ENCODE measurements at regions not wholly inside any gene's neighbourhood (a gene's known extent, or its start where the extent isn't known, plus 50 kb on each side); places are given as distances from the start of the nearest gene placed in this dataset.

GRCh38 chr21:14771593-14771992, 225.5 kb upstream of the SAMSN1 start:
- ChIA-PET CTCF (interaction anchor here (1.0 to 1.5 kb wide), 2 partner anchors 9 to 208 kb away, joined by 3 to 5 read pairs; no protein-coding TSS in a partner anchor), POLR2A (no interaction called here), RAD21 (ENCODE audit: unreplicated experiment) (interaction anchor here (1.6 kb wide), 1 partner anchor 34 kb away, joined by 5 read pairs; no protein-coding TSS in a partner anchor), SMC1A (ENCODE audit: uncharacterized antibody, unreplicated experiment) (interaction anchor here (0.6 to 1.2 kb wide), 4 partner anchors 9 to 238 kb away, joined by 3 to 4 read pairs (median 4); no protein-coding TSS in a partner anchor)
- Histone ChIP-seq H3K27me3 (replicated peaks in 1 of 2; ENCODE audit: control insufficient read depth in 2 of 2, insufficient read depth in 2 of 2, low read length in 1 of 2) (no peaks in the 10 kb centered on the region), H3K9me3 (replicated peaks; ENCODE audit: control insufficient read depth, insufficient read depth, low read length) (no peaks in the 10 kb centered on the region; the same call in 2 of the 3 replicates), H3K79me2 (ENCODE audit: control insufficient read depth, insufficient read depth, low read length) (no peaks in the 10 kb centered on the region), H3K4me3 (no peak overlapping the region), H3K4me2 (ENCODE audit: control insufficient read depth, insufficient read depth) (no peak overlapping the region), H4K20me1 (ENCODE audit: control insufficient read depth, insufficient read depth) (no peaks in the 10 kb centered on the region), H3K4me1 (ENCODE audit: control insufficient read depth, insufficient read depth, low read length) (no peaks in the 10 kb centered on the region), H3K9ac (ENCODE audit: control insufficient read depth, insufficient read depth, low read length) (no peak overlapping the region), H2AFZ (ENCODE audit: control insufficient read depth, low read depth, low read length) (no peak overlapping the region; the same call in 1 of the 2 replicates), H3K36me3 (ENCODE audit: control insufficient read depth in 2 of 2, insufficient read depth in 2 of 2, low read length in 1 of 2) (no peaks in the 10 kb centered on the region), H3K27ac (ENCODE audit: control insufficient read depth, insufficient read depth) (no peak overlapping the region)
- no TSS peak for BruUV-seq (replicated peaks)
- intact Hi-C loops (cut with micrococcal nuclease; ENCODE audit: unreplicated experiment) = no loop called here
- 94% methylated on average over 2 of the region's 2 CpGs for WGBS (ENCODE audit: insufficient coverage, insufficient replicate concordance, low lambda C conversion rate, missing lambda C conversion rate)
- DNase-seq (ENCODE audit: low read depth, low spot score) = no peak
- no peak for ATAC-seq
- in situ Hi-C loops (cut with MboI) = no loop called here
- no peak for FAIRE-seq
- TF ChIP-seq E2F4 (IDR thresholded peaks at IDR 0.05; ENCODE audit: low read depth, low read length) (no peak), STAT3 (IDR thresholded peaks at IDR 0.05; ENCODE audit: low read depth, low read length) (no peak), PAX8 (IDR thresholded peaks at IDR 0.05) (no peak)

GRCh38 chr21:14768042-14768441, 221.9 kb upstream of the SAMSN1 start:
- RAD21 ChIA-PET (ENCODE audit: unreplicated experiment) = no interaction called here
- ATAC-seq (no peak), DNase-seq (ENCODE audit: low read depth, low spot score) (no peak), FAIRE-seq (no peak)
- Histone ChIP-seq H3K4me3 (no peak overlapping the region), H3K4me2 (ENCODE audit: control insufficient read depth, insufficient read depth) (no peak overlapping the region), H3K9me3 (replicated peaks; ENCODE audit: control insufficient read depth, insufficient read depth, low read length) (no peaks in the 10 kb centered on the region; the same call in 1 of the 3 replicates), H3K27me3 (replicated peaks in 1 of 2; ENCODE audit: control insufficient read depth in 2 of 2, insufficient read depth in 2 of 2, low read length in 1 of 2) (no peaks in the 10 kb centered on the region), H4K20me1 (ENCODE audit: control insufficient read depth, insufficient read depth) (no peaks in the 10 kb centered on the region), H3K27ac (ENCODE audit: control insufficient read depth, insufficient read depth) (no peak overlapping the region), H2AFZ (ENCODE audit: control insufficient read depth, low read depth, low read length) (no peak overlapping the region), H3K36me3 (ENCODE audit: control insufficient read depth in 2 of 2, insufficient read depth in 2 of 2, low read length in 1 of 2) (no peaks in the 10 kb centered on the region), H3K9ac (ENCODE audit: control insufficient read depth, insufficient read depth, low read length) (no peak overlapping the region), H3K4me1 (ENCODE audit: control insufficient read depth, insufficient read depth, low read length) (peaks cover 10% of the 10 kb centered on the region), H3K79me2 (ENCODE audit: control insufficient read depth, insufficient read depth, low read length) (no peaks in the 10 kb centered on the region)
- WGBS (ENCODE audit: insufficient coverage, insufficient replicate concordance, low lambda C conversion rate, missing lambda C conversion rate) = 77% methylated on average over 2 of the region's 2 CpGs
- SMC1A ChIA-PET (ENCODE audit: uncharacterized antibody, unreplicated experiment) = interaction anchor here (1.1 kb wide), 1 partner anchor 315 kb away, joined by 4 read pairs; no protein-coding TSS in a partner anchor
- POLR2A ChIA-PET = no interaction called here
- BruUV-seq (replicated peaks) = no TSS peak
- no peak for TF ChIP-seq SREBF2 (IDR thresholded peaks at IDR 0.05; ENCODE audit: low read length)
- TF ChIP-seq PBX3 (IDR thresholded peaks at IDR 0.05; ENCODE audit: insufficient replicate concordance, low read depth, low read length) = no peak
- TF ChIP-seq EP300 (IDR thresholded peaks at IDR 0.05; ENCODE audit: borderline replicate concordance in 1 of 2, control insufficient read depth in 1 of 2, low read depth in 2 of 2, low read length in 2 of 2) = no peak
- TF ChIP-seq KAT2A (conservative IDR thresholded peaks at IDR 0.05; ENCODE audit: control insufficient read depth, low read depth, low read length) = no peak
- no peak for TF ChIP-seq CHD1 (IDR thresholded peaks at IDR 0.05; ENCODE audit: low read depth, low read length)
- CTCF ChIA-PET = interaction anchor here (0.6 to 1.8 kb wide), 3 partner anchors 27 to 30 kb away, joined by 3 to 9 read pairs (median 3); no protein-coding TSS in a partner anchor
- intact Hi-C loops (cut with micrococcal nuclease; ENCODE audit: unreplicated experiment) (no loop called here), in situ Hi-C loops (cut with MboI) (no loop called here)
